Mammary epithelial cell (primary cell): ENCODE measurements at regions not wholly inside any gene's neighbourhood (a gene's known extent, or its start where the extent isn't known, plus 50 kb on each side); places are given as distances from the start of the nearest gene placed in this dataset.

Source experiments
- CTCF ChIP-seq, 2 donors: IDR thresholded peaks in 1 of 2; conservative IDR thresholded peaks in 1 of 2; 2 replicates each; pipeline ENCODE4 v1.5.1; 2011 to 2012; ENCODE audit warnings: inconsistent platforms in 2 of 2, low read length in 2 of 2, mild to moderate bottlenecking in 2 of 2, control low read depth in 1 of 2, low read depth in 1 of 2; ENCODE audit not compliant: insufficient read depth in 1 of 2; ENCODE audit errors: extremely low read depth in 1 of 2
- EZH2 ChIP-seq: IDR thresholded peaks from 2 replicates; pipeline ENCODE4 v1.6.1; 2012; ENCODE audit warnings: low read length, inconsistent platforms, borderline replicate concordance

GRCh38 chr13:84137292-84137691 is 255.0 kb upstream of the SLITRK1 start:
- no peak for TF ChIP-seq CTCF (conservative IDR thresholded peaks at IDR 0.05 in 1 of 2, IDR thresholded peaks at IDR 0.05 in 1 of 2; ENCODE audit: extremely low read depth in 1 of 2, insufficient read depth in 1 of 2, low read depth in 1 of 2, low read length in 2 of 2)
- TF ChIP-seq EZH2: no peak
